ENCODE measurements at regions not wholly inside any gene's neighbourhood (a gene's known extent, or its start where the extent isn't known, plus 50 kb on each side); places are given as distances from the start of the nearest gene placed in this dataset.

DNA sequence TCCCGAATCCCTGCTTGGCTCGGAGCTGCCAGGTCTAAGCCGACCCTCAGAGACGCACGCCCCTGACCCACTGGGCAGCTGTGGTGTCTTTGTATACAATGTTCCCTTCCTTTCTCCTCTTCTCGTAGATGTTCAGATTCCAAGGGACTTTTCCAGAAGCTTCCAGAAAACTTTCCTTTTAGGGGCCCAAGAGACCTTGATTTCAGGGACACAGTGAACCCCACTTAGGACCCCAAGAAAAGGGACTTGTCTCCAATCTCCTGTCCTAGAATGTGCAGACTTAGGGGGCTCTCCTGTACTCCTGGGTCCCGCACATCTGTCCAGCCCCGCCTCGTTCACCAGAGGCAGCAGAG lies 103.5 kb downstream of the EDN3 start:
- DNase-seq: no peak

DNA sequence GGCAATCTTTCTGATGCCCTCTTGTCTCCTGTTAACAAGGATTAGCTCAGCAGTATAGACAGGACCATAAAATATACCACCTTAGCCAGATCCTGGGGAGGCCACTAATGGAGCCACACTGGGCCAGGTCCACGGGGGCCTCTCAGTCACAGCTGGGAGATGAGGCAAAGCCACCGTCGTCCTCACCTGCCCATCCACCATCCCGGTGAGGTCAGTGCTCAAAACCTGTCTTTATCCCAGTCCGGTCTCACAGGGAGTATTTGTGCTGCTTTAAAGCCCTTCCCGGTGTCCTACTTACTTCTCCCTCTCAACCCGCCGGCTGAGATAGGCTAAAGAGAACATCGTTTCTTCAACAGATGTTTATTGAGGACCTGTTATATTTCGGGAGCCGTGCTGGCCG lies 104.3 kb downstream of the EDN3 start:
- DNase-seq: no peak

DNA sequence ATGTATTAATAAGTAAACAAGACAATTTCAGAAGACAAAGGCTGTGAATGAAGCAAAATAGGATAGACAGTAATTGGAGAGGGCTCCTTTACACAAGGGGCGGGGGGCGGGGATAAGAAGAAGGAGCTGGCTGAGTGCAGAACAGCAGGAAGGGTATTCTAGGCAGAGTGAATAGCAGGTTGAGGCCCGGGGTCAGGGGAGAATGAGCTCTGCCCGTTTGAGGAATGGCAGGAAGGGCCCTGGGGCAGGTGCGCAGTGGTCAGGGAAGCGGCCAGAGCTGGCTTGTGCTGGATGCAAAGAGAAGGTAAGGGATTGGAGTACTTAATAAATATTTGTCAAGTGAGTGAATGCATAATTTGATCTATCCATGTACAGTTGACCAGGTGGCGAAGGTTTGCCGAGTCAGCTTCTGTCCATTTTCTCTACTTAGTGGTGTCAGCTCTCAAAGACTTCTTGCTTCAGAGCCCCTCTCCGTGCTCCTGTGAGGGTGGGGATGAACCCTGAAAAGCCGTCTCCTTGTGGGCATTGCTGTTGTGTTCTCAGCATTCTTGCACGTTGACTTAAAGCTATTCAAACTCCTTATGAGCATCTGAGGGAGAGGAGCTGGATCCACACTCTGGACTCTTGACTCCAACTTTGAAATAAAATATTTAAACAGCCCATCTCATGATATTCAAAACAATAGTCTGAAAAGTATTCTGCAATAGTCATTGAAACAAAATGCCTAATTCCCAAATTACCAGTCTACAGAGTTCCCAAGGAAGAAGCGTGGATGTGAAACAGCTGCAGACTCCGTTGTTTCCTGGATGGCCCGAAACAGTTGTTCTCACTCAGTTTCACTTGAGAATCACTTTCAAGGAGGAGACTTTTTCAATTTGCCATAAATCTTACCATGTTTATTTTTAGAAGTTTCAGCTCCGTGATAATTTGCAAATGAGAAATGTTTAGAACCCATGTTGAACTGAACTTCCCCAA lies 105.1 kb downstream of the EDN3 start:
- DNase-seq: no peak

DNA sequence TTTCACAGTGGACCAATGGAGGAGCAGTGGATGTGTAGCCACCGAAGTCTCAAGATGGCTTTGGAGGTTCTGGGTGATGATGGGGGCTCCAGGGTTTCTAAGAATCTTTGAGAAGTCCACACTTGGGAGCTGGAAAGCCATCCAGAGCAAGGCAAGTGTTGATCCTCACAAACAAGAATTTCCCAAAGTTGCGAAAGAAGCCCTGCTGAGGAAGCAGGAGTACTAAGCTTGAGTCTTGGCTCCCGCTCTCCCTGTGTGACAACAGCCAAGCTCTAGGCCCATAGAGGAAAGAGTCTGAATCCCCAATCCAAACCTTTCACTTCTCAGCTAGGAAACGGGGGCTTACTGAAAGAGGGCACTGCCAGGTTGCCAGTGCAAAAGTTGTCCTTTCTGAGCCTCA lies 106.0 kb downstream of the EDN3 start:
- no peak for DNase-seq

DNA sequence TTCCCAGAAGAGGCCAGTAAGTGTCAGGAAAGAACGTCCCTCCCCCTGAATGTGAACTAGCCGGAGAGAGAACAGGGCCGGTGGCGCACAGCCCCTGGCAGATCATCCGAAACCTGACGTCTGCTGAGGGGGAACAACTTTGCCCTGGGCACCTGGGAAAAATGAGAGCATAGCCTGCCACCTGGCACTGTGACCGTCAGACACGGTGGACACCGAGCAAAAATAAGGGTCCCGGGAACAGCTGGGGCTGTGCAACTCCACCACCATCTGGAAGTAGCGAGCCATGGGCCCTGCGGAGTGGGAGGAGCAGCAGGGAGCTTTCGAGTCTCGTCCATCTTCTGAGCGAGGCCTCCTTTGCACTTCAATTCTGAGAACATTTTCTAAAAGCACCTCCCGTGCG lies 110.8 kb downstream of the EDN3 start:
- DNase-seq: no peak

DNA sequence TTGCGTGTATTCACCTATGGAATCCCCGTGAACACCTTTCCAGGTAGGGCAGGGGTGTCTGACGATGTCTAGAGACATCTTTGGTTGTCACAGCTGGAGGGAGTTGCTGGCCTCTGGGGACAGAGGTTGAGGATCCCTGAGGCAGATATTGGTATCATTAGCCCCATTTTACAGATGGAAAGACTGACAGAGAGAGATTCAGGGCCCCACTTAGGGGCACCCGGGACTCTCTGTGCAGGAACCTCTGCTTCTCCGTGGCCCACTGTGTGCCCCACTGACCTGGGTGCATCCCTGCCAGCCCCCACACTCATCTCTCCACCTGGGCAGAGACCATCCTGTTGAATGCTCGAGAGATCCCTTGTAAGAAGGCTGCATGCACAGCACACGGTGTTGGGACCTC lies 111.2 kb downstream of the EDN3 start:
- no peak for DNase-seq

DNA sequence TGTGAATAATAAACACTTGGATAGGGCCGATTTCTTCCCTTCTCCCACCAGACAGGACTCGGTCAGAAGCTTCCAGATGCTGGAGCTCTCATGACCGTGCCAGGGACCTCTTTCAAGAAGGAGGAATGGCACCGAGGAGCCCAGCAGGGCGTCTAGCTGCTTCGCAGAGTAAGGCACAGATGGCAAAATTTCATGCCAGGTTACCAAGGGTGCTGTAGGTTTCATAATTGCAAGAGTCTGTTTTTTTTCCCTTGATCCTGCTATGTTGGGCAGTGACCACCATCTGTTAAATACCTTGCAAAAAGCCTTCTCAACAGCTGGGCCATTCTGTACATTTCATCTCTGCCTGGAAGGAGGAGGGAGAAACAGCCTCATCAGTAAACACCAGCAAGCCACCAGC lies 111.8 kb downstream of the EDN3 start:
- DNase-seq: peak in 1 of 14 donors; percentile 37

DNA sequence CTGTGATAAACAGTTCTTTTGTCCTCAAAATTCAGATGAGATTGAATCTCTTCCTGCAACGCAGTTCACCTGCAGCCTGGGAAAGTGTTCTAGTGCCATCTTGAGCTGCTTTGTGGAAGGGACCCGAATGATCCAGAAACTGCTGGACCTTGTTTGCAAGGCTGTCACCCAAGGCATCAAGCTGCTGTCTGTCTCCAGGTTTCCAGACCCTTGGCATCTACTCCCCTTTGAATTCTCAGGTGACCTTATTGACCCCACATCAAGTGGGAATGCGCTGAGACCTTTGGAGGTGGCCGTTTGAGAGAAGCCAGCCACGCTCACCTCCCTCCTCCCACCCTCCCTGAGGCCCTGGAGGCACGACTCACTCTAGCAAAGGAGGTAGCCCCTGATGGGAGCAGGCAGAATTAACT lies 112.5 kb downstream of the EDN3 start:
- DNase-seq: no peak

DNA sequence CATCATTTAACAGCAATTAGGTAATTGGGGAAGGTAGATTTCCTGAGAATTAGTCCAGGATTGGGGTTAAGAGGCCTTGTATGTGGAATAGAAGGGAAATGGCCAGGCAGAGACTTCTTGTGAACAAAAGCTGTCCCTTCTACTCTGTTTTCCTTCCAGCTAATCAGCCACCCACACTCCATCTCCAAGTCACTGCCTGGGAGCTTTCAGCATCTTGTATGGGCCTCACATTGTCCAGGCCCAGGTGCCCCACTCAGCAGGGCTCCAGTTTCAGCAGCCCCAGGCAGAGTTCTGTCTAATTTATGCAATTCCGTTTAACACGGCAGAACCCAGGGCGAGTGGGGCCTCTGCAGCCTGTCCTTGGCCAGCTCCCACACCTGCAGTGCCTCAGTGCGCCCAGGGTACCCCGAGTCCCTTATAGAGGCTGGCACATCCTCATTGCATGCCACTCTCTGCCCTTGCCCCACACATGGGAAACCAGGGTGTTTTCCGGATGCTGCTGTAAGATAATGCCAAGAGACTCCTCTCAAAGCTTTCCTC lies 113.0 kb downstream of the EDN3 start:
- no peak for DNase-seq

DNA sequence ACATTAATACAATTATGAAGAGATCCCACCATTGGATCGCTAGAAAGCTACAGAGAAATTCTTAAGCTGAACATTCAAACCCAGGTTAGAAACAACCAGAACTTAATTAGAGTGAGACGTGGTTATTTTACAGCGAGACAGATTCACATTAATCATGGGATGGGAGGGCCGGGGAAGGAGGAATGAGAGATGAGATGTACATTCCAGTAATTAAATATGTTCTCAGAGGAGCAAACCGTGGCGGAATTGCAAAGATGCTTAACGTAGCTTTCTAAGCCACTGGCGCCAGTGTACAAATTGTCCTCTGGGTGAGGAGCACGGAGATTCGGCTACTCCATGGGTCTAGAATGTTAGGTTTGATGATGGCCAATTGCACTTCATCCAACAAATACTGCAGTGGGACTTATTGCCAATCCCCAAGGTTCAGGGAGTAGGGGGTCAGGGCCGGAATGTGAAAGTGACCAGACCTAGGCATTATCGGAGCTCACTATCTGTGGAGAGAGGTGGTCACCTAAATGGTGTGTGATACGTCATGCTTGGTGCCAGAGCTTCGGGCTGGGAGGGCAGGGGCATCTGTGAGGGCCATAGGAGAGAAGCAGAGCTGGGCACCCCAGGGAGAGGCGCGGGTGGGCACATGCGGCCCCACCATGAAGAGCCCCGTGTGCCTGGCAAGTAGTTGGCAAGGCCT lies 114.7 kb downstream of the EDN3 start:
- no peak for DNase-seq

DNA sequence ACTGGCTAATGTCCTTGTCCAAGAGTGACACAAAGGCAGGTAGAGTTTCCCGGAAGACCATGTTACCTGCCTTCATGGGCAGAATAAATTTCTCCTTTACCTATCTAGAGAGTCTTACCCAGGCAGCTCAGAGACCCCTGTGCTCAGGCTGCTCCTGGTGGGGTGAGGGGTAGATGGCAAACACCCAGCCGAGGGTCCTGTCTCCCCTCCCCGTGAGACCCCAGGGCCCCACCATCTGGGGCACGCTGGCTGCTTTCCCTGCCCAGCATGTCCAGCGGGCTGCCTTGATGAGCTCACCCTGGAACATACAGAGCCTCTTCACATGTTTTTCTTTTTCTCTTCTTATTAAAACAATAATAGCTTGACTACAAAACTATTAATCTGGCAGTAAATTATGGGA lies 116.5 kb downstream of the EDN3 start:
- DNase-seq: no peak

DNA sequence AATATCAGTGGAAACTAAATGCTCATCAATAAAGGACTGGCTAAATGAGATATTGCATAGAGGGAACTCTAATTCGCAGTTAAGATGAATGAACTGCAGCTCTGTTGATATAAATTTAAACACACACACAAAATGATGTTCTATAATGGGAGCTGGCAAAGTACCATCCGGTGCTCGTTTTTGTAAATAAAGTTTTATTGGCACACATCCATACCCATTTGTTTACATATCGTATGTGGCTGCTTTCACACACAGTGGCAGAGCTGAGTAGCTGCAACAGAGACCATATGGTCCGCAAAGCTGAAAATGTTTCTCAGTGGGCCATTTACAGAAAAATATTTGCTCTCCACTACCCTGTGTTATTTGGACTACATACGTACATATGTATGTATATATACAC lies 120.7 kb downstream of the EDN3 start:
- no peak for DNase-seq

DNA sequence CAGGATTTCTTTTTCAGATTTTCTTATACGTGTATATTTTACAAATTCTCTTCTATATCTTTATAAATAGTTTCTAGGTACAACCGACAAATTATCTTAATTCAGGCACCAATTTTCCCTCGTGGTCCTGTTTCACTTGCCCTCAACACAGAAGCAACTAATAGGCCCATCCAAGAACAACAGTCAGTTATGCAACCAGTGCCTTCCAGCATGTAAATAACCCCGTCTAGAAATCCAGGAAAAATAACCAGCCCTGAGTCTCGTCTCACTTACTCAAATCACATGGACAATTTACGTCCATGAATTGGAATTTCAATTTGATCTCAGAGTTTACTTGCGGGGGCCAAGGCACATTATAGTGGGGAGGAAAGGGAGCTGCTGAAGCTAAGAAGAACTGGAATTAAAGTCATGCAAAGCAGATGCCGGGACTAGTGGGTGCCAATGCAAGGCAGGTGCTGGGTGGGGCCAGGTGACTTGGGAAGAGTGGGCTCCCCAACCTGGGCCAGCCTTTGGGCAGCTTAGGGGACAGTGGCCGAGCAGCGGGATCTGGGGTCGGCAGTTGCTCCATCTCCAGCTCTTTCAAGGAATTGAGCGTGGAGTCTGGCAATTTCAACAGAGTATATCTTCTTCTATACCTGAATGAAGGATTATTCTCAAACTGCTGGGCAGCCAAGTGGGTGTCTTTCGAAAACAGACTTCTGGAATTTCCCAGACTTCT lies 121.7 kb downstream of the EDN3 start:
- no peak for DNase-seq

DNA sequence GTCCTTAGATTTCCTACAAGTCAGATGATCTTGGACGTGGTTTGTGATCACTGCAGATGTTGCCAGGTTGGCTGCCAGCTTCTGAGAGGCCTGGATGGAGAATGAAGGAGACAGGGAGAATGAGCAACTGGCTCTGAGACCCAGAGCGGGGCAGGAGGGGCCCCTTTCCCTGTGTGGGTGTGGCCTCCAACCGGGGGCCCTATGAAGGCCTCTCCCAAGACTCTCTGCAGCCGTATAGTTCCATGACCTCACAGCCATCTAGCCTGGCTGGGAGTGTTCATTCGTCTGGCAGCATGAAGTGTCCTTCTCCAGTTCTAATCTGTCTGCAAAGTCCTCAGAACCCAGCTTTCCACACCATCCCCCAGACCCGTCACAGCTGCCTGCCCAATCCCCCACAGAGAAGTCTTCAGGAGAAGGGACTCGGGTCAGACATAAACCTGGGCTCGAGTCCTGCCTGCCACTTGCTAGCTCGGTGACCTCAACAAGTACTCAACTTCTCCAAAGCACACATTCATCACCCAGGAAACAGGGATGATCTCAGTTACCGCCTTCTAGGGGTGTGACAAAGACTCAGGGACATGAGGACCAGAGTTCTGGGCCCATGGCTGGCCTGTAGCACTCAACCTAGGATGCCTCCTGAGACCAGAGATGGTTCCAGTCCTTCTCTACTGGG lies 122.6 kb downstream of the EDN3 start:
- DNase-seq: no peak

DNA sequence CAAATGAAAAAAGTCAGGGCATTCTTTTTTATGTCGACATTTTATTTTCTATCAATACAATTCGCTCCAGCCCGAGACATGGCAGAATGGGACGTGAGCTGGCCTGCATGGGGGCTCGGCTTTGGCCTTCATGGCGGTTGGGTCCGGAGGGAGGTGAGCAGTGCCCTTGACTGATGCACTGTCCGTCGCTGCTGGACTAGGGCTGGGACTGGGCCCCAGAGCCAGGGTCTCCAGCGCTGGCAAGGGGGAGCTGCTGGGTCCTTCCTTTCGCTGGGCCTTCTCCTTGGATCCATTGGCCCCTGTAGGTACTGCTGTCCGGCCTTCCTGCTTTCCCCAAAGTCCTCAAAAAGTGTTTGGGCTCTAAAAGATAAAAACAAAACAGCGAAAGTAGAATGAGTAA lies 124.6 kb downstream of the EDN3 start:
- no peak for DNase-seq

DNA sequence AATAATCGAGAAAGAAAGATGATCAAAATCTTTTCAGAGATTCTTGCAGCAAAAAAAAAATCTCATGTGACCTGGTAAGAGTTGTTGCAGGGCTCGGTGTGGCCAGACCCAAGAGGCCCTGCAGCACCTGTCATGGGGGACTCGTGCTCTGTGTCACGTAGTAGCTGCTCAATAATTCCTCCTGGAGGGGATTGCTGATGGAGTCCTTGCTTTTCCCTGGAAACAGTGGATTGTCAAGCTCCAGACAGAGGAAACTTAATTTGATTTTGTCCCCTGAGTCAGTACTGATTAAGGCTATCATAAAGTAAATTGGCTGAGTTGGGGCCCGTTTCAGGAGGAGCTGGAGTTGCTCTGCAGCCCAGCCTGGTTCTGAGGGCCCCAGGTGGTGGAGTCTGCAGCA lies 125.2 kb downstream of the EDN3 start:
- DNase-seq: no peak

DNA sequence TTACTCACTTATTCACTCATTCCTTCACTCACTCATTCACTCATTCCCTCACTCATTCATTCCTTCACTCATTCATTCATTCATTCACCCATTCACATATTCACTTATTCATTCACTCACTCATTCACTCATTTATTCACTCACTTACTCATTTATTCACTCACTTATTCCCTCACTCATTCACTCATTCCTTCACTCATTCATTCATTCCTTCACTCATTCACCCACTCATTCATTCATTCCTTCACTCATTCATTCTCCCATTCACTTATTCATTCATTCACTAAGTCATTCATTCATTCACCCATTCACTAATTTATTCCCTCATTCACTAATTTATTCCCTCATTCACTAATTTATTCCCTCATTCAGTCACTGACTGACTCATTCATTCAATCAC lies 127.6 kb downstream of the EDN3 start:
- DNase-seq: no peak

DNA sequence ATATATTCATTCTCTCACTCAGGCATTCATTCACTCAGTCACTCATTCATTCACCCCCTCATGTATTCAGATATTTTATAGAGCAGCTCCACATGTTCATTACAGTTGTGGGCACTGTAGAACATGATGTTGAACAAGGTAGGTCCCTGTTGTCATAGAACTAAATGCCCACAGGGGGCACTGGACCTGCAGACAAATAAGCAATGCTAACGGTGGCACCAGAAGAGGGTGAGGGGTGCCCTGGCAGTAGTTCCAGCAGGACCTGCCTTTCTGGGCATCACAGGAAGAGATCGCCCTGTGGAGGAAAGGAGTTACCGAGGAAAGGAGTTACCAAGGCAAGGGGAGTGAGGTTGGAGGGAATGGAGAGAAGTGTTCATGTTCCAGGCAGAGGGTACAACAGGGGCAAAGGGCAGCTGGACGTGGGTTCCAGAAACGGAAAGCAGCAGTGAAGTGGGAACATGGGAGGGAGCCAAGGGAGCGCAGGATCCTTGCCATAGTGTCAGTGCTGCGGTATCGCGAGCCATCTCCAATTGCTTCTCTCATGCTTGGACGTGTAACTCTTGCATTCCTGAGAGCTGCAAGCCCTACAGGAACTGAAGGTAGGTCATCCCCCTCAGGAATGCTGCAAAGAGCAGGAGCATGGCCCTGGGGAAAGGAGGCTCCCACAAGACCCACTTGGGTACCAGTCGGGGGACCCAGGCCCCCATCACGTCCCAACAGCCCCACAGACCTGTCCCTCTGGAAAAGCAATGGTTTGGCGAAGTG lies 128.2 kb downstream of the EDN3 start:
- DNase-seq: no peak

DNA sequence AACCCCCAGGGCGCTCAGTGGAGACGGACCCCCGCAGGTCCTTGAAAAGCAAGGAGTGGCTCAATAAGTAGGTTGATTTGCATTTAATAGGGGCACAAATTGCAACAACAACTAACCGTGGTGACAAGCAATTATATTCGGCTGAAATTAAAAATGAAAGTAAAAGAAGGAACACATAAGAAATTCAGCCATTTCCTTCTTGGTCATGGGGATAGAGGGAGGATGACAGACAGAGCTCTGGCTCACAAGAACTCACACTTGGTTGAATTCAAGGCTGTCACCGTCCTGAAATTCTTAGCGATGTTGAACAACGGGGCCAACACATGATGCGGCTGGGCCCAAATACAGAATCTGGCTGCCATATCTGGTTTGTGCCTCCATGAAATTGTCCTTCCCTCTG lies 129.0 kb downstream of the EDN3 start:
- no peak for DNase-seq

DNA sequence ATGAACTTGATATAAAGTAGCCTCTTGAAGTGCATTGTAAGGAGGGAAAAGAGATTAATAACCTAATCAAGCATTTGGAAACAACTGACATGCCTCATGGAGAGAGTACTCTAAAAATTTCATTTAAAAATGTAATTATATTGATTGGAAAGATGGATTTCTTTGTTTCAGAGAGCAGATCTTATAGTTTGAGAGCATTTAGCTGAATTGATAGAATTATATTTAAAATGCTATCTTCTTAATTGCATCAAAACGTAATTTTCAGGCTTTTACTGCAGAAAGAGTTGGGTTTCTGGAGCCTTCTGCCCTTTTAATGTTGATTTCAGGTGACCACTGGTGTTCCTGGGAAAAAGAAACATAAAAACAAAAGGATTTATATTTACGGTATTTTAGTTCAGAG lies 130.6 kb downstream of the EDN3 start:
- DNase-seq: no peak

DNA sequence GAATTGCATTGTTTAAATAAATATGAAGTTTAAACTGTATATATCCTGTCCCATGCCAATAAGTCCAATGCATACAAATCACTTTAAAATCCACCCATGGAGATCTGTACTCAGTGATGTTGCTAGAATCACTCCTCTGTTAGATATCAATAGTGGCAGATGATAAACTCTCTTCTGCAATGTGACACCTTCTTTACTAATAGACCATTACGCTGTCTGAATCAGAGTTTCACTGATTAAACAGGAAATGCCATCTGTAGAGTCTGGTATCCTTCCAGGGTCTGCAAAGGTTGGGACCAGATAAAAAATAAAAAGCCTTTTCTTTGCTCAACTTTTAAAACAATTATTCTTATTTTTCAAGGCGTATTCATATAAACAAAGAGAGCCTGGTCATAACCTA lies 134.5 kb downstream of the EDN3 start:
- DNase-seq: no peak

DNA sequence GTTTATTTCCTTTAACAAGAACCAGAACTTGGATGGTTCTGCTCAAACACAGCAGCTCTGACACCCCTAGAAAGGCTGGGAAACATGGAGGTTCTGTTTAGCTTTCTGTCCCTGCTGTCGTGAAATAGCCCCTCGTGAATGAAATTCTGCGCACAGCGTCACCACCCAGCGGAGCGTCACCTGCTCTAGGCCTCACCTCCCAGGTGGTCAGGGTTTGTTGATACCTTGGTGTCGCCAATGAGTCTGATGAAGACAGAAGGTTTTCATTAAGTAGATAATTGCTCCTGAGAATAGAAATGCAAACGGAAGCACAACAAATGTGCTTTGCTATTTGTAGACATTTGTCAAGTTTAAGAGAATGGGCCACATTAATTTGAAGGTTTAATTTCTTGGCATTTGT lies 135.1 kb downstream of the EDN3 start:
- DNase-seq: peak in 1 of 14 donors; percentile 11

All from C1 segment of cervical spinal cord (tissue), 14 donors.